ENCODE measurements at regions not wholly inside any gene's neighbourhood (a gene's known extent, or its start where the extent isn't known, plus 50 kb on each side); places are given as distances from the start of the nearest gene placed in this dataset.

DNA sequence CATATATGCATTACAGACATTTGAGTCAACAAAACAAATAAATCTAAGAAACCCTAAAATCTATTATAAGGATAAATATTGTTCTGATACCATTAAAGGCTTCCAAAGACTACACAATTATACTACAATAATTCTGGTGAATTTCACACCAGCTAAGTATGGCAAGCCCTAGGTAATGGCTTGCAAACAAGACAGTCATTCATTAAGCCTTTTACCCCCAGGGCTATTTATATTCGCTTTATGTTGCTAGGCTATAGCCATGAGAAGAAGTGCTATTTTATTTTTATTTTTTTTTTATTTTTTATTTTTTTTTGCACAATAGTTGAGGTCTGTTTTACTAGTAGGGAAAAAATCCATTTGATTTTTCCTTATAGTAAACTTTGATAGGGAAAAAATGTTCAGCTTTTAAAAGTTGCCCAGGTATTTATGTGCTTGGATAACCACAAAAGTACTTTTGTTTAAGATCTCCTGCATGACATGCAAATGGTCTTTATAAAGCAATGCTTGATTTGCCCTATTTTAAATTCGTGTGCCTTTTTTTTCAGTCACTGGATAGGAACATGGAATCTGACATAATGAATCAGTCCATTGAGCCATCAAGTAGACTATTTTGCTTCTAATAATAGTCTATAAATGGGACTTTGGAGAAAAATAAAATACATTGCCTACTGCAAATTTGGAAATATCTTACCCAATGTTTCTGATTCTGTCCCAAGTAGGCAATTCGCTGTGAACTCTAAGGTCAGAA lies 946.3 kb upstream of the COX7C start:
- DNase-seq, result no peak

DNA sequence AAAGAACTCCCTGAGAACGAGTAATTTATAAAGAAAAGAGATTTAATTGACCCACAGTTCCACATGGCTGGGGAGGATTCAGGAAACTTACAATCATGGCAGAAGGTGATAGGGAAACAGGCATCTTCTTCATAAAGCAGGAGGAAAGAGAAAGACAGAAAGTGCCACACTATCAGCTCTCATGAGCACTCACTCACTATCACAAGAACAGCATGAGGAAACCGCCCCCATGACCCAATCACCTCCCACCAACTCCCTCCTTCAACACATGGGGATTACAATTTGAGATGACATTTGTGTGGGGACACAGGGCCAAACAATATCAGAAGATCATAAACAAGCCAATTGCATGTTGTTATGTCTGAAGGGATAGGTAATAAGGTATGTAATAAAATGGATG lies 935.9 kb upstream of the COX7C start:
- no peak for DNase-seq

DNA sequence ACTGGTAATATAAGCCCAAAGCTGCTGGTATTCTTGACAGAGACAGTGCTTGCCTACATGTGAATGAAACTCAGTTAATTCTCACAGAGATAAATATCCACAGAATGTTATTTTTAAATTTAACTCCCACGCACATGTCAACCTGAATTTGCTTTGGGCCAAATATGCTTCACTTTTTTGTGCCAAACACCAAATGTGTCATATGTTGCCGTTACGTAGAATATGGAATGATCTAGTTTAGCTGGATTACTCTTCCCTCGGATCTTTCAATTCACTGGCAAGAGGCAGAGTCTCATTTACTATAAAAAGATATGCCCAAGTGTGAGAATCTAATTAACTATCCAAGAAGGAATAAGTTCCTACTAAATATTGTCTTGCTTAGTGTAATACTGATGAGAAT lies 933.4 kb upstream of the COX7C start:
- no peak for DNase-seq

DNA sequence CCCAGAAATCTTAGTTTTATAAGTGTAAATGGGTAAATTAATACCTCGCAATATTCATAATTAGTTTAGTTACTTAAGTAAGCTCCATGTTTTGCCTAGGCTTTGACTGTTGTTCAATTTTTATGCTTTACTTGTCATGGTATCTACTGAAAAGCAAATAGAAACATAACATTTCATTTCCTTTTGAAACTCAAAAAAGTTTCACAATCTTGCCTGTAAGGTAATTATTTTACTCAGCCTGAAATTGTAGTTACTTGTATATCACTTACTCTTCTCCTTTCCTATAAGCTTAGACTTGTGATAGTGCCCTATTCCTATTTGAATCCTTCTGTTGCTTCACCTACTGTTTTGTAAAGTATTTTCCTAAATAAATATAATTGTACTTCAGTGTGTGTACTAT lies 914.4 kb upstream of the COX7C start:
- DNase-seq, result no peak

DNA sequence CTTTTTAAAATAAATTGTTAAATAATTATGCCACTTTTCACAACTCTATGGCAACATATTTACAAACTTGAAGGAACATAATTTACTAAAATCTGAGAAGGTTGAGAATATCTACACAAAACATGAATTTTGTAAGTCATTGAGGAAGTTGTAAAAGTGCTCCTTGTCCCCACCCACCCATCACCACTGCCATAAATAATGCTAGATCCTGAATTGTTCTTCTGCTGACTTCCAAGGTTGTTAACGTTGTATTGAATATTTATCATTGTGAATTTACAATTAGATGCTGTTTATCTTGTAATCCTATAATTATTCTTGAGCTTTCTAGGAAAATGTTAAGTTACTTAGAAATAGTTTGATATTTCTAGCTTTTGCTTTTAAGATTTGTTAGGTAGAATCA lies 908.0 kb upstream of the COX7C start:
- no peak for DNase-seq

DNA sequence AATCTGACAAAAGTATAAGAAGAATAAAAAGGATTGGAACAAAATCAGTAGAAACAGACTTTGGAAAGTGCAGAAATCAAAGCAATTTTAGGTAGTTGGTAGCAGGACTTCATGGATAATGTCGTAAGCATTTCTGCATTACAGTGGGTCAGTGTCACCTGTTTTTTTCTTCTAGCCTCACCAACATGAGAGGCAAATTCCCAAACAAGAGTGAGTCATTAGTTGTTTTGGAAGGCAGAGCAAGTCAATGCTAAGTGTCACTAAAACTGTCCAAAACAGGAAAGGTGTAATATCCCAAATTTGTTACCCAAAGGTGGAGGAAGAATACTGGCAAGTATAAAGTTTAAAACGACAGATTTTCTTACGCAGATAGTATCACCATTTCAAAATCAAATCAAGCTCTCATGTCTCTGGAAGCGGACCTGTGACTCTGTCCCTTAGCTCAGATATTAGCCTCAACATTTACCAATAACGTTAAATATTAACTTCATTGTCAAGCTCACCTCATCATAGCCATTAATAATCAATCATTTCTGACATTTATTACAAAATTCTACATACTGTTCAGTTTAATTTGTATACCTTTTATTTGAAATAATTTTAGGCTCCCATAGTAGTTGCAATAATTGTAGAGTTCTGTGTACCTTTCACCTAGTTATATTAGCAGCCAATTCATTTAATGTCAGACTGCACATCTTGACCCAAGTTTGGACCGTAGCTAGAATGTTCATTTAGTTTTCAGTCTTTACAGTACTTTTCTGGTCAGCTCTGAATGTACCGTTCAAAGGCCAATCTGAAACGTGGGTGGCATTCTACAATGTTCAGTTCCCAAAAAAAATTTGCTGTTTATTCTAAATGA lies 901.2 kb upstream of the COX7C start:
- no peak for DNase-seq

DNA sequence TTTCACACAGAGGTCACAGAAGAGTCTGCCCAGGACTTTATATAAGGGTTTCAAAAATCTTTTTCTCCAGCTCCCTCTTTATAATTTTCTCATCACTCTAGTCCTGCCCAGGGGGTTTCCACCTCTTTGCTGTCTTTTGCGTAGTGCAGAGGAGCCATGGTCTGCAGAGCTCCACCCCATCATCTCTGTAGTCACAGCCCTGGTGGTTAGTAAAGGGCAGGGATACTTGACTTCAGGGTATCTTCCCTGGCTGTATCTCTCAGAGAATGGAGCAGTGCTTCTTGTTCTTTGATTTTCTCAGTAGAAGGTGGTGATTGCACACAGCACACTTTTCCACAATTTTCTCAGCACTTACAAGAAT lies 900.6 kb upstream of the COX7C start:
- DNase-seq, result no peak

DNA sequence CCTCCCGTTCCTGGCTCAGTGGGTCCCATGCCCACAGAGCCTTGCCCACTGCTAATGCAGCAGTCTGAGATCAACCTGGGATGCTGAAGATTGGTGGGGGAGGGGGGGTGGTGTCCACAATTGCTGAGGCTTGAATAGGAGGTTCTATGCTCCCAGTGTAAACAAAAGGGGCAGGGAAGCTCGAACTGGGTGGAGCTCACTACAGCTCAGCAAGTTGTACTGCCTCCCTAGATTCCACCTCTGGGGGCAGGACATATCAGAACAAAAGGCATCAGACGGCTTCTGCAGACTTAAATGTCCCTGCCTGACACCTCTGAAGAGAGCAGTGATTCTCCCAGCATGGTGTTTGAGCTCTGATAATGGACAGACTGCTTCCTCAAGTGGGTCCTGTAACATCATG lies 885.6 kb upstream of the COX7C start:
- DNase-seq, result no peak

DNA sequence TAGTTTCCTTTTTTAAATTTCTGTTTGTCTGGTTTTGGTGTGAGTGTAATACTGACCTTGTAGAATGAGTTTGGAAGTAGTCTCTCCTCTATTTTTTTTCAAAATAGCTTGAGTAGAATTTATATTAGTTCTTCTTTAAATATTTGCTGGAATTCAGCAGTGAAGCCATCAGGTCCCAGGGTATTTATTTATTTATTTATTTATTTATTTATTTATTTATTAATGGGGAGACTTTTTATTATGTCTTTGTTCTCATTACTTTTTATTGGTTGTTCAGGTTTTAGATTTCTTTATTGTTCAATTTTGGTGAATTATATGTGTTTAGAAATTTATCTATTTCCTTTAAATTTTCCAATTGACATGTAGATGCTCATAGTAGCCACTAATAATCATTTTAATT lies 875.8 kb upstream of the COX7C start:
- no peak for DNase-seq

DNA sequence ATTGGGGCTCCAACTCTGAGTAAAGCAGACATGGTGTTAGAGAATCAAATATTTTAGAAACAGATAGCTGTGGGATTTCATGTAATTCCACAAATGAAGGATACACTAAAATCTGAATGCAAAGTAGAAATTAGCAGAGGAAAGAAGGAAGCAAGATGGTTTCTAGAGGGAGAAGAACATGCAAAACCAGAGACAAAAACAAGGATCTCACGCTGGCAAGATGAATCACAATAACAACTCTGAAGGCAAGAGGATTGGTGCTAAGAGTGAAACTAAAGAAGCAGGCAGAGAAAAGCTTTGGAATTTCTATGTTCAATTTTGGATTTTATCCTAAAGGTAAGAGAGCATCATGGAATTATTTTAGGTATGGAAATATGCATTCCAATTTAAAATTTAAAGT lies 857.2 kb upstream of the COX7C start:
- no peak for DNase-seq

DNA sequence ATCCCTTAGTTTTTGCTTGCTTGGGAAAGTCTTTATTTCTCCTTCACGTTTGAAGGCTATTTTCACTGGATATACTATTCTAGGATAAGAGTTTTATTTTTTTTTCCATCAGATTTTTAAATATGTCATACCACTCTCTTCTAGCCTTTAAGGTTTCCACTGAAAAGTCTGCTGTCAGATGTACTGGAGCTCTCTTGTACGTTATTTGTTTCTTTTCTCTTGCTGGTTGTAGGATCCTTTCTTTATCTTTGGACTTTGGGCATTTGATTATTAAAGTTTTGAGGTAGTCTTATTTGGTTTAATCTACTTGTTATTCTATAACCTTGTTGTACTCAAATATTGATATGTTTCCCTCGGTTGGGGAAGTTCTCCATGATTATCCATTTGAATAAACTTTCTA lies 848.4 kb upstream of the COX7C start:
- DNase-seq, result no peak

DNA sequence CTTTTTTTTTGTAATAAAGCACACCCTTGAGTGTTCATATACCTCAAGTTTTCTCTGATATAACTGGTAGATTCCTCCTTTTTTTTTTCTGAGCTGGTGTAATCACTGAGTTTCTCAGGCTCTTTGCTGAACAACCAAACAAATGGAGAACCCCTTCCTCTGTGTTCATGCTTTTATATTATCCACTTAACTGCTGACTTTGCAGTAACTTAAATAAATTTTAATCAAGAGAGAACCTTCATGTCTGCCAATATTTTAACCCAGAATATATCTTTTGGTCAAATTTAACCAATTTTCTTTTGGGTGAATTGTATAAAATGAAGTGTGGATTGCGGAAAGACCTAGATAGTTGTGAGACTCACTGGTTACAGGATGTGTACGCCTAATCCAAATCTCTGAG lies 833.0 kb upstream of the COX7C start:
- no peak for DNase-seq

DNA sequence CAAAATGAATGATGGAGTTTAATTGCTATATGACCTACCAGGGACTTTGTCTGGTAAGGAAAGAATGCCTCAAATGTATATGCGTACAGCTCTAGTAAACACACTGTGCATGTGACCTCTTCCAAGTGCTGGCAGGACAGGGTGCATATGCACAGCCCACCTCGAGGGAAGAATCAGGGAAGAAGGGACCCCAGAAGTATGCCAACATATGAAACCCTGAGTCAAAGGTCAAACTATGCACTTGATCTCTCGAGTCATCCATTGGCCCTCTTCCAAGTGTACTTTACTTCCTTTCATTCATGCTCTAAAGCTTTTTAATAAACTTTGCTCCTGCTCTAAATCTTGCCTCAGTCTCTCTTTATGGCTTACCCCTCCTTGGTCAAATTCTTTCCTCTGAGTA lies 804.6 kb upstream of the COX7C start:
- DNase-seq, result no peak

DNA sequence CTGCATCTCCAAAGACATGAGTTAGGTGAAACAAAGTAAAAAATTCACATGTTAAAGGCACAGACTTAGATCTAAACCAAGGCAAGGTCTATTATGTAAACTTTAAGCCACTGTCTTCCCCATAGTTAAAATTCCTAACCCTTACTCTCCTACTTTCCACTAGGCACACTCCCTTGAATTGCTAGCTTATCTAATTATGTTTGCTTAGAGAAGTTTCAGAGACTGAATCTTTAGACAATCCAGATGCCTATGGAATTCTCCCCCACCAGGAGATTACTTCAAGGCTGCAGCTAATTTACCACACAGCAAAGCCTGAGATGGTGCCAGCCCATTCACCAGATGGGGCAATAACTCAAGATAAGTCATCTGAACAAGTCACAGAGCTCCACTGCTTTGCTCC lies 803.1 kb upstream of the COX7C start:
- peak; percentile 72 for DNase-seq

DNA sequence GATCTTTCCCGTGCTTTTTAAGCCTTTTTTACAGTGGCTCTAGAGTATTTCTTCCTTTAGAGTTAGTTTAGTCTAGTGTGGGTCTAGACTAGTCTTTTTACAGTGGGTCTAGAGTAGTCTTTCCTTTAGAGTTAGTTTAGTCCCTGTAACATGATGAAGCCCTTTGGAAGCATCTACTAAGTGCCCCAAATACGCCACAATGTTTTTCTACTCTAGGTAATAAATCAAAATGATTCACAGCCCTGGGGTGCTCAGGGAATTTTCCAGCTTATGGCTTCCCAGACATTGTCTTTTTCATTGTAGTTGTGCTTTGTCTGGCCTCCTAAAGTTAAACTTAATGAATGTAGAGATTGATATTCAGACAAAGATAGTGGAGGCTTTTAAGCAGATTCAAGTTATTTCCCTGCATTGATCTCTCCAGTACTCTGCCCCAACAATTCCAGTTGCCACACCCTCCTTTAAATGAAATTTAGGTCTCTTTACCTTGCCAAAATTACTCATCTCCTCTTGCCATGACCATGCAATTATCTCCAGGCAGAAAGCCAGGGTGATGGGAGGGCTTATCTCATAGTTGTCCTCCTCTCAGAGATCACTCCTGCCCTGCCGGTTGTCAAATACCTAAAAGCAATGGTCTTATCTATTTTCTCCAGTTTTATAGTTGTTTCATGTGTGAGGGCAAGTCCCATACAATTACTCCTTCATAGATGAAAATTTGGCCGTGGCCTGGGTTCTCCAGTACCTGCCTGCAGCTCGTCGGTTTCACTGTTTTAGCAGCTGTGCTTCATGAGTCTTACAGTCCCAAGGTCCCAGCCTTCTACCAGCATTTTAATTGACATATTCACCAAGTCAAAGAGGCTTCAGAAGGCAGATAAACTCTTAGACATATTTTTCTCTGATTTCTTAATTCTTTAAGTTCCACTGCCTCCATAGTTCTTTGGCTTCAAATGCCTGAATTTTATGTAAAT lies 794.0 kb upstream of the COX7C start:
- no peak for DNase-seq

DNA sequence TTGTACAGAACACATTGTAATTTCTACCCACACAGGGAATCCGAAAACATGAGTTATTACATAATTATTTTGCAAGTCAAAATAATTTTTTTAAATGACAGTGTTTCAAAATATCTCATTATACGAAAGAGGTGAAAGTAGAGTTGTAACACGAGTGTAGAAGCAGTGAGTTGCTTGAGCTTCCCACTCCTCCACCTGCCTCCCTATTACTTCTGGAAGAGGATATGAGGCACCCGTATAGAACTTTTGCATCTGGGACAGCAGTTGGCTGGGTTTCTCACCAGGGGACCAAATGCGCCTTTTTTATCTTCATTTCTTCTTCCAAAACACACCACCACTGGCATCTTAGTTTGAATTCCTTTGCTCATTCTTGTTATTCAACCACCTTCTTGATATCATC lies 779.0 kb upstream of the COX7C start:
- no peak for DNase-seq

DNA sequence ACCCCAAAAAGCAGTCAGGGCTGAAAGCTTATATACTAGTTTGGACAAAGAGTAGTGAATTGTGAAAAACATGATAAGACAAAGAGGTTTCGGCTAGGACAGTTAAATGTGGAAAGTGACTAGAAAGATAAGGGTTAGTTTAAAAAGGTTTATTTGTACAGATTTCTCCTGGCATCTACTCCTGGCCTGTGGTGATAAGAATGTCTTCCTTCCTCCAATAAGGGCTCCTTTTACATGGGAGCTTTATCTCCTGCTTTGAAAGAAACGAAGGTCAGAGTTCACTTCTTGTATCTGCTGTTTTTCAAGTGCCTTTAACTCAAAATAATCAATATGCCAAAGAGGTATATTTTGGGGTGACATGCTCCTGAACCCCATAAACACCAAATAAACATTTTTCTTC lies 776.1 kb upstream of the COX7C start:
- DNase-seq, result no peak

DNA sequence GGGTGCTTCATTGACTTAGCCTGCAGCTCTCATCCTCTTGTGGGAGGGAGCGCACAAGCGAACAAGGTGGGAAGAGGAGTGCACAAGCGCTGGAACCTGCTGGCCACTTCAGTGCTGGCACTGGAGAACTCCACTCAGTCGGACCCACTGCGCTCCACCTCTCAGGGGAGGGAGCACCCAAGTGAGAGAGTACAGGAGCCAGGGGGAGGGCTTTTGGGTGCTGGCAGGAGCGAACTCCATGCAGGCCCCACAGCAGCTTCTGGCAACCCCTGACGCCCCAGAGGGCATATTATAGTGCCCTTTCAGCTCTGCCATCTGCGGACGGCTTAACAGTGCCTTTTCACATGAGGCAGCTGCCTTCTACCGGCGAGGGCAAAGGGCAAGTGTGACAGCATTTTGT lies 774.2 kb upstream of the COX7C start:
- DNase-seq, result no peak

DNA sequence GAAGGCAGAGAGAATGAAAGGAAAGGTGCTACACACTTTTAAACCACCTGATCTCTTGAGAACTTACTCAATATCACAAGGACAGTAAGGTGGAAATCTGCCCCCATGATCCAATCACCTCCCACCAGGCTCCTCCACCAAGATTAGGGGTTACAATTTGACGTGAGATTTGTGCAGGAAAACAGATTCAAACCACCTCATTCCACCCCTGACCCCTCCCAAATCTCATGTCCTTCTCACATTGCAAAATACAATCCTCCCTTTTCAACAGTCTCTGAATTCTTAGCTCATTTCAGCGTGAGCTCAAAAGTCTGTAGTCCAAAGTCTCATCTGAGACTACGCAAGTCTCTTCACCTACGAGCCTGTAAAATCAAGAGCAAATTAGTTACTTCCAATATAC lies 768.3 kb upstream of the COX7C start:
- DNase-seq, result no peak

DNA sequence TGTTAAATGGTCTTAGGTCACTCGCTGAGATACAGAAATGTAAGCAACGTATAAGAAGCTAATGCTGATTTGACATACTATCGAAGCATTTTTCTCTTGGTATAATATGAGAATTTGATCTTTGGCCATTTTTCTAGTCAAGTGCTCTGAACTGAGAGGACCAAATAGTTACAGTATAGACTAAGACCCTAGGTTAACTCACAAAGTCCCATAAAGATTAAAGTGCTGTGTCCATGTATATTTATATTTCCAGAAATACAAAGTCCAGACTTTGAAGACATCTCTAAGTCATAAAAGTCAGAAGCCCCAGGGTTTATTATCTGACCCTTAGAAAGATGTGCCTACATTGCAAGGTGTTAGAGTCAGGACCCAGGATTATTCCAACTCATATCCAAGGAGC lies 752.4 kb upstream of the COX7C start:
- DNase-seq, result no peak

DNA sequence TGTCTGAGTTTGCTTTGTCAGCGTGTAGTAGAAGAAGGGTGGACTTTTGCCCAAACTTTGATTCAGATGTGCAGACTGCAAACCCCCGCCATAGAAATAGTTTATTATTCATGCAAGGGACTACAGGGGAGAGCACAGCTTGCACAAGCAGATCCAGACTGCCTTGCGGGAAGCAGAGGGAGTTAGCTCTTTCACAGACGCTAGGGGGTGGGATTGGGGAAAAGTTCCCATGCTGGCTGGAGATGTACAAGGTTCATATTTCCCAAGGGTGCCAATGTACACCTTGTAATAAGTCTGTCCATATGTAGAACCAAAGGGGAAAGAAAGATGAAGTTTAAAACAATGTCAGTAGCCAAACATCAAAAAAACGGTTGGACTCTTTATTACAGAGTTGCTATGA lies 749.7 kb upstream of the COX7C start:
- no peak for DNase-seq

DNA sequence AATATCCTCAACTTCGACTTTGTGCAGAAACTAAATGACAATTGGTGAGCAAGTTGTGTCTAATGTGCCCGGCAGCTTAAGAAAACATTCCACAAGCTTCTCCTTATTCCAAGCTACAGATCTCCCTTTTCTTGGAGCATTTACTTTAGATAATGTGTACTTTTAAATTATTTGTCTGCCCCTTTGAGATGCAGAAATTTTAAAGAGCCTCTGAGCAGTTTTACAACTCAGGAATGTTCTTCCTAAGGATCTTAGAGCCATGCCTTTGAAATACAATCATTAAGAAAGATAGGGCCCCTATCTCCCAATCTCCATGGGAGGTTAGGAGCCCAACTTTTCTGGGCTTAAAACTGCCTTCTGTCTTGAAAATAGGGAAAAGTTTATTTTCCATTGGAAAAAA lies 723.7 kb upstream of the COX7C start:
- no peak for DNase-seq

DNA sequence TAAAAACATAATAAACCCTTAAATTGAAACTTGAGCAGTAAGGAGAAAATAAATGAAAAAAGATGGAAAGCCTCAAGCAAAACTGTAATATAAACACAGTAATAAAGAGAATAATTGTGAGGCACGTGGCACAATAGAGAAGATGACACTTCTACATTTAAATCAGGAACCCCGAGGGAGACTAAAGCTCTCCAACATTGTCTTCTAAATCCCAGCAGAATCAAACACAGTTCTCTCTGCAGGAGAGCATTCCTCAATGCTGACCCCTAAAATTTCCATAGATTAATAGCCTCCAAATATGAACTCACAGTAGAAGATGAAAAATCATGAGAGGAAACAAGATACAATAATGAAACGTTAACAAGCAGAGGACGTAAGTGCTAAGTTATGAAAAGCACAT lies 721.2 kb upstream of the COX7C start:
- peak; percentile 8 for DNase-seq

DNA sequence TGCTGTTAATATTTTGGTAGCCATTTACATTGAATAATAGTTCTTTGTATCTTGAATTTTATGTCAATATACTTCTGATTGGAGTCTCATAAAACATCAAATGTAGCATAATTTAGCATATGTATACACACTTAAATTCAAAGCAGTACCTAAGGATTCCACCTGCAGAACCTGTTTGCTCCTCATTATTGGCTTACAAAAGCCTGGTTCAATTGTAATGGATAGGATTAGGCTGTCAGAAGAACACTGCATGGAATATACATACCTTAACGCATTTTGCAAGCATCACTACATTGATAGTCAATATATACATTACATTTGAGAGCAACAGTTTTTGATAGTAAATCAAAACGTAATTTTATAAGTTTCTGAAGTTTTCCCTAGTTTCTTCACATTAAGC lies 711.3 kb upstream of the COX7C start:
- peak; percentile 9 for DNase-seq
